ENCODE measurements at regions not wholly inside any gene's neighbourhood (a gene's known extent, or its start where the extent isn't known, plus 50 kb on each side); places are given as distances from the start of the nearest gene placed in this dataset.

GRCh38 chr14:65993103-65993502, 493.1 kb upstream of the CCDC196 start:
- no peak overlapping the region for H4K8ac ChIP-seq (ENCODE audit: low read depth in 2 of 2, low read length in 2 of 2)
- H3K4me3 ChIP-seq (ENCODE audit: insufficient read depth, low read depth, low read length), result no peak overlapping the region
- no peak overlapping the region for H4K5ac ChIP-seq (ENCODE audit: low read depth, low read length)
- H2BK20ac ChIP-seq (ENCODE audit: low read depth, low read length), result no peak overlapping the region
- no peak overlapping the region for H2AK9ac ChIP-seq (replicated peaks; ENCODE audit: low read depth, low read length, poor library complexity)
- no peak overlapping the region for H3K18ac ChIP-seq (ENCODE audit: low read depth, low read length)
- H3K36me3 ChIP-seq (ENCODE audit: control insufficient read depth, insufficient read depth, low read length), result no peaks in the 10 kb centered on the region
- no peak for ATAC-seq (ENCODE audit: low read depth)
- no peaks in the 10 kb centered on the region for H4K20me1 ChIP-seq (ENCODE audit: insufficient read depth, low read length)
- no peak overlapping the region for H2AK5ac ChIP-seq (ENCODE audit: low read depth, low read length)
- no peak for DNase-seq
- no peak overlapping the region for H4K91ac ChIP-seq (ENCODE audit: insufficient read depth, low read depth, low read length)
- no peak overlapping the region for H3K4me2 ChIP-seq (ENCODE audit: low read depth, low read length)
- no peaks in the 10 kb centered on the region for H3K9me1 ChIP-seq (ENCODE audit: insufficient read depth, low read length)
- no peaks in the 10 kb centered on the region for H3K27me3 ChIP-seq (ENCODE audit: control insufficient read depth, insufficient read depth, low read length)
- 57% methylated on average over 1 of the region's 3 CpGs; no CpG with 5 or more reads in 1 of the 2 experiments for WGBS, 2 experiments (ENCODE audit: extremely low coverage in 2 of 2, insufficient read length in 1 of 2)
- no peaks in the 10 kb centered on the region for H3K4me1 ChIP-seq (ENCODE audit: control insufficient read depth, insufficient read depth, low read length)
- no peak overlapping the region for H3K14ac ChIP-seq (replicated peaks; ENCODE audit: low read depth, low read length)
- H3K9me3 ChIP-seq (ENCODE audit: control insufficient read depth, insufficient read depth, low read length), result peaks cover 8% of the 10 kb centered on the region
- CTCF ChIA-PET, result no interaction called here
- intact Hi-C loops (cut with micrococcal nuclease), result no loop called here
- BruUV-seq (replicated peaks), result no TSS peak
- no peak overlapping the region for H3K23ac ChIP-seq (ENCODE audit: low read depth, low read length)
- H3K56ac ChIP-seq (ENCODE audit: extremely low read depth, insufficient read depth, low read length), result no peak overlapping the region
- in situ Hi-C loops (cut with MboI; ENCODE audit: low sequenced_read_pairs), result no loop called here
- H2BK120ac ChIP-seq (ENCODE audit: low read depth, low read length), result no peak overlapping the region
- no peak for TF ChIP-seq RAD21 (IDR thresholded peaks at IDR 0.05; ENCODE audit: low read length)
- no peak for TF ChIP-seq MAZ (IDR thresholded peaks at IDR 0.05; ENCODE audit: borderline replicate concordance, low read depth, low read length)
- no peak for TF ChIP-seq CEBPB (IDR thresholded peaks at IDR 0.05; ENCODE audit: low read depth, low read length)
- no peak for TF ChIP-seq SMC3 (IDR thresholded peaks at IDR 0.05; ENCODE audit: low read depth, low read length)
- TF ChIP-seq MAFK (IDR thresholded peaks at IDR 0.05; ENCODE audit: low read depth, low read length), result no peak
- TF ChIP-seq USF2 (IDR thresholded peaks at IDR 0.05; ENCODE audit: low read depth, low read length), result no peak
- TF ChIP-seq CHD1 (IDR thresholded peaks at IDR 0.05; ENCODE audit: low read depth, low read length), result no peak
- no peak for TF ChIP-seq ELK1 (IDR thresholded peaks at IDR 0.05; ENCODE audit: borderline replicate concordance, low read depth, low read length)
- TF ChIP-seq MXI1 (IDR thresholded peaks at IDR 0.05; ENCODE audit: borderline replicate concordance, low read depth, low read length), result no peak
- TF ChIP-seq RFX5 (IDR thresholded peaks at IDR 0.05; ENCODE audit: low read depth, low read length), result no peak
- TF ChIP-seq RCOR1 (IDR thresholded peaks at IDR 0.05; ENCODE audit: insufficient replicate concordance, low read length), result no peak
- TF ChIP-seq NFE2L2 (IDR thresholded peaks at IDR 0.05; ENCODE audit: low read depth, low read length), result no peak
- no peak for TF ChIP-seq CTCF (conservative IDR thresholded peaks at IDR 0.05; ENCODE audit: low read depth, low read length)
- no peak for TF ChIP-seq POLR2A (IDR thresholded peaks at IDR 0.05; ENCODE audit: low read depth, low read length)
- no peak overlapping the region for H2BK15ac ChIP-seq (ENCODE audit: low read depth, low read length)
- H3K9ac ChIP-seq (ENCODE audit: low read depth, low read length), result no peak overlapping the region
- POLR2A ChIA-PET (ENCODE audit: unreplicated experiment), result no interaction called here
- H2BK5ac ChIP-seq (ENCODE audit: low read depth, low read length, poor library complexity, severe bottlenecking), result no peak overlapping the region
- H3K4ac ChIP-seq (ENCODE audit: low read depth, low read length), result no peak overlapping the region
- no peaks in the 10 kb centered on the region for H3K79me1 ChIP-seq (ENCODE audit: low read depth in 1 of 2, low read length in 2 of 2)
- H2AFZ ChIP-seq (replicated peaks; ENCODE audit: low read length, poor library complexity), result no peak overlapping the region
- no peak overlapping the region for H3K27ac ChIP-seq (ENCODE audit: insufficient read depth, low read length)
- dilution Hi-C loops (cut with HindIII; ENCODE audit: low sequenced_read_pairs, unreplicated experiment), result no loop called here
